Activated CD8-positive, alpha-beta T cell treated with anti-CD3 and anti-CD28 coated beads for 36 hours (primary cell): ENCODE measurements at regions not wholly inside any gene's neighbourhood (a gene's known extent, or its start where the extent isn't known, plus 50 kb on each side); places are given as distances from the start of the nearest gene placed in this dataset.

Source experiments
- ATAC-seq: fragments of 200-7000 bp; cut with Tn5 transposase; one replicate; pipeline ENCODE4 v1.10.0; 2021; ENCODE audit warnings: mild to moderate bottlenecking, moderate library complexity
- CTCF ChIA-PET: fragments of 350-600 bp; sonication (Branson Sonifier 250); formaldehyde crosslinking; loops from one replicate; lab custom pipeline; 2021; ENCODE audit warnings: antibody characterized with exemption; lab: Charles Lee
- POLR2A ChIA-PET: fragments of 350-600 bp; sonication (Branson Sonifier 250); formaldehyde crosslinking; loops from one replicate; lab custom pipeline; 2021; ENCODE audit warnings: antibody characterized with exemption; lab: Charles Lee
- DNase-seq: peaks from one replicate; pipeline ENCODE4 v3.0.0-alpha.2; 2020
- H3K27ac Mint-ChIP-seq: one replicate; pipeline ENCODE4 v1.8.0; 2021; ENCODE audit warnings: mild to moderate bottlenecking, mixed read lengths
- H3K27me3 Mint-ChIP-seq: one replicate; pipeline ENCODE4 v1.8.0; 2021; ENCODE audit warnings: mixed read lengths
- H3K36me3 Mint-ChIP-seq: one replicate; pipeline ENCODE4 v1.8.0; 2021; ENCODE audit warnings: low read depth, mixed read lengths
- H3K4me1 Mint-ChIP-seq: one replicate; pipeline ENCODE4 v1.8.0; 2021; ENCODE audit warnings: low read depth, mixed read lengths
- H3K4me3 Mint-ChIP-seq: one replicate; pipeline ENCODE4 v1.8.0; 2021; ENCODE audit warnings: mild to moderate bottlenecking, moderate library complexity, mixed read lengths
- H3K9me3 Mint-ChIP-seq: one replicate; pipeline ENCODE4 v1.8.0; 2021; ENCODE audit warnings: mixed read lengths
- CTCF ChIP-seq: fragments of 200-600 bp; IDR thresholded peaks from one replicate; pipeline ENCODE4 v1.8.0; 2022; ENCODE audit warnings: antibody characterized with exemption, mild to moderate bottlenecking
- intact Hi-C: fragments of 100-400 bp; cut with micrococcal nuclease; formaldehyde crosslinking; loops from one replicate; pipeline ENCODE4 v1.10.0; 2022

DNA sequence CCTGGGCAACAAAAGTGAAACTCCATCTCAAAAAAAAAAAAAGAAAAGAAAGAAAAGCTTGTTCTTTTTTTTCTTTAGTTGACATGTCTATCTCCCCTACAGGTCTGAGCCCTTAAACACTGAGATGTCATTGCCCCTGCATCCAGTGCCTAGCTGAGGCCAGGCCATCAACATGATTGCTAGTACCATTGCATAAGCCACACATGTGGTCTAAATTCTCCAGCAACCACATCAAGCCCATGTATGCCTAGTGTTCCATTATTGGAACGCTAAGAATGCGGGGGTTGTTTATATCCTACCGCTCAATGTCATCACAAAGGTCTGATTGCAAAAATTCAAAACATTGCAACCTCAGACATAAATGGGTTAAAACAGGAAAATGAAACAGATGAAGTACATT lies 62.7 kb downstream of the NPTX2 start:
- ATAC-seq, result no peak
- H3K27ac Mint-ChIP-seq, result no peak overlapping the region
- CTCF ChIA-PET, result no interaction called here
- no peak for DNase-seq
- no peaks in the 10 kb centered on the region for H3K36me3 Mint-ChIP-seq
- POLR2A ChIA-PET, result no interaction called here
- H3K9me3 Mint-ChIP-seq, result peaks cover 2% of the 10 kb centered on the region
- intact Hi-C loops, result no loop called here
- H3K27me3 Mint-ChIP-seq, result peaks cover 9% of the 10 kb centered on the region
- TF ChIP-seq CTCF, result no peak
- no peaks in the 10 kb centered on the region for H3K4me1 Mint-ChIP-seq
- H3K4me3 Mint-ChIP-seq, result no peak overlapping the region

DNA sequence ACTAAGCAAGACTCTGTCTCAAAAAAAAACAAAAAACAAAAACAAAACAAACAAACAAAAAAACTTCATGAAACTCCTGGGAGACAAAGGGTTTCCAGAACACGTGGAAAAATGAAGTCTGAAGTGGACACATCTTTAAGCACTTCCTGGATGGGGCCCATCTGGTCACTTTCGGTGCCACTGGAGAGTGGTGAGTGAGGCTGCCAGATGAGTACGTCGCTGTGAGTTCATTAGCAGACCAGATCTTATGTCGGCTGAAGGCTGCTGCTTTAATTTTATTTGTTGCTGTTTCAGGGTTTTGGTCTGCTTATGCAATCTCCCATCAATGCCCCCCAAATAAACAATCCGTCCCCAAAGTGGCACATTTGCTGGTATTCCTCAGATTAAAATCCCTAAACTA lies 64.4 kb downstream of the NPTX2 start:
- ChIA-PET POLR2A (no interaction called here), CTCF (no interaction called here)
- peaks cover 9% of the 10 kb centered on the region for H3K27me3 Mint-ChIP-seq
- H3K27ac Mint-ChIP-seq, result no peak overlapping the region
- peaks cover 9% of the 10 kb centered on the region for H3K9me3 Mint-ChIP-seq
- no peak for ATAC-seq
- no peak overlapping the region for H3K4me3 Mint-ChIP-seq
- no peaks in the 10 kb centered on the region for H3K36me3 Mint-ChIP-seq
- TF ChIP-seq CTCF, result no peak
- no peaks in the 10 kb centered on the region for H3K4me1 Mint-ChIP-seq
- intact Hi-C loops, result no loop called here
- no peak for DNase-seq

DNA sequence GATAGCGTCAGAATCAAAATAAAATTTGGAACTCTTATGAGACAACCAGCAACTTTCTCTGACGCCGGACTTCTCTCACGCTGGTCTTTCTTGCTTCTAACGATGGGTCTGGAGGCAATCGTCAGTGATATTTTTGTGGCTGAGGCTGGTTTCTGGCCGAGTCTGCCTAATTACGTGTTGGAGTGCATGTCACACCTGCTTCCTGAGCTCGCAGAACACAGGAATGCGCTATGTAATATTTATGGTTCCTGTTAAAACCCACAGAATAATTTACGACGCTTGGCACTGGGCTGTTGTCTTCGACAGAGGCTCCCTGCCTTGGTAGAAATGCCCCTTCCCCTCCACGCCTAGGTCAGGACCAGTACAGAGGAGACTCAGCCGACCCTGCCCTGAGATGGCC lies 64.9 kb downstream of the NPTX2 start:
- Mint-ChIP-seq H3K4me3 (no peak overlapping the region), H3K4me1 (no peaks in the 10 kb centered on the region), H3K27me3 (peaks cover 9% of the 10 kb centered on the region), H3K36me3 (no peaks in the 10 kb centered on the region), H3K27ac (no peak overlapping the region), H3K9me3 (peaks cover 12% of the 10 kb centered on the region)
- DNase-seq (no peak), ATAC-seq (no peak)
- ChIA-PET POLR2A (no interaction called here), CTCF (no interaction called here)
- intact Hi-C loops, result no loop called here
- no peak for TF ChIP-seq CTCF

GRCh38 chr7:98683514-98683913 lies 66.4 kb downstream of the NPTX2 start:
- peaks cover 14% of the 10 kb centered on the region for H3K9me3 Mint-ChIP-seq
- no peaks in the 10 kb centered on the region for H3K4me1 Mint-ChIP-seq
- no peak for ATAC-seq
- H3K4me3 Mint-ChIP-seq, result no peak overlapping the region
- TF ChIP-seq CTCF, result no peak
- H3K27me3 Mint-ChIP-seq, result peaks cover 9% of the 10 kb centered on the region
- ChIA-PET CTCF (no interaction called here), POLR2A (no interaction called here)
- no peaks in the 10 kb centered on the region for H3K36me3 Mint-ChIP-seq
- intact Hi-C loops, result no loop called here
- no peak overlapping the region for H3K27ac Mint-ChIP-seq
- no peak for DNase-seq

DNA sequence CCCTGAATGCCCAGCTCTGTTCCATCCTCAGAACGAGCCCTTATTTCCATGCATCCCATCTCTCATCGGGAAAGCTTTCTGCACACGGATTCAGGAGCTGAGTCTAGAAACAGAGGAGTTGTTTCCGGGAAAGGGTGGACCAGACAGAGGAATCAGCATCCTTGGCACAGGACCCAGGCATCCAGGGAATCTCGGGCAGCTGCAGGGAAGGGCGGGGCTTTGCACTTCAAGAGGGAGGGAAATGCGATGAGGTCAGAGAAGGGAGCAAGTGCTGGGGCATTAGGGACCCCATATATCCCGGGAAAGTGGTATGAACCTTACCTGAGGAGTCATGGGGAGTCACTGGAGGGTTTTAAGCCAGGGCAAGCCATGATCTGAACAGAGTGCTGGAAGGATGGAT lies 68.5 kb downstream of the NPTX2 start:
- no peak for DNase-seq
- intact Hi-C loops, result no loop called here
- Mint-ChIP-seq H3K27ac (no peak overlapping the region), H3K4me3 (no peak overlapping the region), H3K9me3 (peaks cover 16% of the 10 kb centered on the region), H3K36me3 (peaks cover 2% of the 10 kb centered on the region), H3K4me1 (no peaks in the 10 kb centered on the region), H3K27me3 (peaks cover 7% of the 10 kb centered on the region)
- no peak for TF ChIP-seq CTCF
- CTCF ChIA-PET, result no interaction called here
- ATAC-seq, result no peak
- POLR2A ChIA-PET, result no interaction called here
